ENCODE measurements at regions not wholly inside any gene's neighbourhood (a gene's known extent, or its start where the extent isn't known, plus 50 kb on each side); places are given as distances from the start of the nearest gene placed in this dataset.
"Not testable (repeated sequence)": the region's sequence is repeated elsewhere in the genome, so short reads cannot be mapped to it uniquely, and the experiment has no call there.

- ATAC-seq (no peak), DNase-seq (ENCODE audit: low spot score) (no peak)
Observed at GRCh38 chr17:33986566-33986965, 268.5 kb upstream of the CCL2 start.

DNA sequence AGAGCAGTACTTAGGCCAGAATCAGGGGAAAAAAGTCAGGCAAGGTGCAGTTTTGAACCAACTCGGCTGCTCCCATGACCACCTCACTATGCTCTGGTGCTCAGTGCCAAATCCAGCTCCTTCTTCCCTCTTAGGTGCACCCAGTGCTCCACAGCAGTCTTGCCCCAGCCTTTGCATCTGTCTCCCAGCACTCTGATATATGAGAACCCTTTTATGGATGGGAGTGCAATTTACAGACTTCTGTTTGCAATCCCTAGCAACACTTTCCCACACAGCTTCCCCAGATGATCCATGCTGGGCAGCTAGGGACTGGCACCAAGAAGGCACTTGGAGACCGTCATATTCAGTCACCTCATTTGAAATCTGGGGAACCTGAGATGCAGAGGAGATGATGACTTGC is 267.9 kb upstream of the CCL2 start:
- DNase-seq (ENCODE audit: low spot score) = no peak

GRCh38 chr17:33989361-33990148 is 265.5 kb upstream of the CCL2 start:
- no peak for ATAC-seq

More for the DNA sequence above, 267.9 kb upstream of the CCL2 start:
- ATAC-seq = no peak

DNA sequence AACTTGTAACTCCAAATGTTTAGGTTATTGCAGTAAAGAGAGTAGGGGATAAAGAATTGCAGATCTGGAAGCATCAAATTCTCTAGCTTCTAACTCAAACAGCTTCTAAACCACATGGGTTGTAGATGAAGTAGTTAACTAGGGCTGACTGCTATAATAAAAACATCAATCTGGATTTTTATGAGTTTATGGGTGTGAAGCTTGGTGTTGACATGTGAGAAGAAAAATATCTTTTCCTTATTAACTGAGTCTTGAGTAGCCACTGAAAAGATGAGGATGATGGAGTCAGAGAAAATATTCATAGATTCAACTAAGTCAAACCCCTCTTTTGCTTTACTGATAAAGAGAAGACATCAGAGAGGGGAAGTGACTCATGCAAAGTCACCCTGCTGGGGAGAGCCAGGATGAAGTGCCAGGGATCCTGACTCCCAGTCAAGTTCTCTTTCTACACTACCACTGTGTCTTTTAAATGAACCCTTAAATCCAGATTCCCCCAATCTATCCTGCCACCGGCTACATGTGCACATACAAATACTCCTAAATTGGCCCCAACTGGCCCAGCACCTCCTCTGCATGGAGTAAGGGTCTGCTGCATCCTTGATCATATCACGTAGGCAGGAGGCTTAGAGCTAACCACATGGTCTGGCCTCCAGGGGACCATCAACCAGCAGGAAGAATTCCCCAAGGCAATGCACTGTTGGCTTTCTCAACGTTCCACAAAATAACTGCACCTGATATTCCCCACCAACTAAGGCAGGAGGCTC is 264.0 kb upstream of the CCL2 start:
- DNase-seq (ENCODE audit: low spot score) = no peak
- no peak for ATAC-seq

More at GRCh38 chr17:33989361-33990148, 265.5 kb upstream of the CCL2 start:
- DNase-seq (ENCODE audit: low spot score) = no peak

DNA sequence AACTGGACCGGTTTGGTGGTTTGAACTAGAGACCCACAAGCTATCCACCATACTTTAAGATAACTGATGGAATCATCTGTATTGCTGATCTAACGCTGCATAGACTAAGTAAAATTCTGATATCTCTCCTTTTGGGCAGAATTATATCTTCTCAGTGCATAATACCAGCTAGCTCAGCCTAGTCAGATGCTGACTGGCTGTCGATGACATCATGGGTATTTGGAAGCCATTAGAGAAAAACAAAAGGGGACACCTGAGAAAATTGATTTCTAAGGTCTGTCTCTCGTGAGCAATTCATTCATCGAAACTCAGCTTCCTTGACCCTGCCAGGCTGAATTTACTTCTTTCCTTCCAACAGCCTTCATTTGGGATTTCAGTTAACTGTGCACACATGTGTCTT is 263.0 kb upstream of the CCL2 start:
- DNase-seq (ENCODE audit: low spot score) (no peak), ATAC-seq (no peak)

- ATAC-seq (no peak), DNase-seq (ENCODE audit: low spot score) (no peak)
Observed at GRCh38 chr17:34000639-34001038, 254.4 kb upstream of the CCL2 start.

GRCh38 chr17:34001246-34001645 is 253.8 kb upstream of the CCL2 start:
- ATAC-seq = no peak

DNA sequence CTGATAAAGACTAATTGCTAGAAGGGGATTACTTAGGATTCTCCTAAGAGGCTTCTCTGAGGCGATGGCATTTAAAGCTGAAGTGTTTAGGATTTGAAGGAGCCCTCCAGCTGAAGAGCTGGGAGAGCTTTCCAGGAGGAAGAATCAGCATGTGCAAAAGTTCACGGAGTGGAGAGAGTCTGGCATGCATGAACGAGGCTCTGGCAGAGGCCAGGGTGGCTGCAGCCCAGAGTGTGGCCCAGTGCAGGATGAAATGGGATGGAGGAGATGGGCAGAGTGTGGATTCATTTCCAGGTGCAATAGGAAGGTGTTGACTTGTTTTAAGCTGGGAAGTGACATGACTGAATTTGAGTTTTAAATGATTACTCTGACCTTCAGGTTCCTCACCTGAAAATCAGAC is 249.0 kb upstream of the CCL2 start:
- ATAC-seq = no peak
- no peak for DNase-seq (ENCODE audit: low spot score)

More at GRCh38 chr17:34001246-34001645, 253.8 kb upstream of the CCL2 start:
- DNase-seq (ENCODE audit: low spot score) = no peak

- no peak for ATAC-seq
- DNase-seq (ENCODE audit: low spot score) = no peak
Observed at GRCh38 chr17:34008125-34008524, 247.0 kb upstream of the CCL2 start.

DNA sequence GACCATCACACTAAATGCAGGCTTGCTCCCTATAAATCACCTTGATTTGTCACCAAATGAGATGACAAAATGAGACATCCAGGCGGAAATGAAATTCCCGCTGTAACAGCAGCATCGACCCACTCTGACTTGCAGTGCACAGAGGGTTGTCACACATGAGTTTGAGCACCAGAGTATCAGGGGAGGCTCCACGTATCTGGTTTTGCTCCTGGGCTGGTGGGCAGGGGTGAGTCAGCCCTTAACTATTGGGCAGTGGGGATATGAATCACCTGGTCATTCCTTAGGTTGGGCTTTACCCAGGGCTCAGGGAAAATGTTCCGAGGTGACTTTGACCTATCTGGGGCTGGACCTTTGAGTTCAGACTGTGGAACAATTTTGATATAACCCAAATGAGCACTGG is 245.2 kb upstream of the CCL2 start:
- ATAC-seq = no peak

GRCh38 chr17:34010534-34010933 is 244.6 kb upstream of the CCL2 start:
- no peak for DNase-seq (ENCODE audit: low spot score)
- no peak for ATAC-seq

More for the DNA sequence above, 245.2 kb upstream of the CCL2 start:
- DNase-seq (ENCODE audit: low spot score) = no peak

- no peak for ATAC-seq
Observed at GRCh38 chr17:34011599-34011998, 243.5 kb upstream of the CCL2 start.

GRCh38 chr17:34012709-34013375 is 242.2 kb upstream of the CCL2 start:
- ATAC-seq (no peak), DNase-seq (ENCODE audit: low spot score) (no peak)

More at GRCh38 chr17:34011599-34011998, 243.5 kb upstream of the CCL2 start:
- no peak for DNase-seq (ENCODE audit: low spot score)

GRCh38 chr17:34015253-34015652 is 239.8 kb upstream of the CCL2 start:
- DNase-seq (ENCODE audit: low spot score) (no peak), ATAC-seq (no peak)

DNA sequence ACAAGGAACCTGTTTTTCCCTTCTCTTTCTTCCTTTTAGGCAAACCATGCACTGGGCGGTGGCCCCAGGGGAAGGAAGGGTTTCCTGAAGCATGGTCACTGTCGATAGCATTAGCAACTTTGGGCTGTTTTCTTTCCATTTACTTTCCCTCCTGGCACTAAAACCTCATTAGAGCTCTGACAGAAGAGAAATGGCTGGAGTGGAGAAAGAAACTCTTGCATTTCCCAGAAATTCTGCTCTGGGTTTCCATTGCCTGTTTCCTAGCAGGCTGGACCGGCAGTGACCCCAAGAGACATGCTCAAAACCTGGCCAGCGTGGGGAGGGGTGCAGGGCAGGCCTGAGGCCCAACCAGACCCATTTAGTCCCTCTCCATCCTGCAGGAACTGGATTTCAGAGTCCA is 230.7 kb upstream of the CCL2 start:
- ATAC-seq (no peak), DNase-seq (ENCODE audit: low spot score) (no peak)

GRCh38 chr17:34024806-34025551 is 230.1 kb upstream of the CCL2 start:
- DNase-seq (ENCODE audit: low spot score) (no peak), ATAC-seq (no peak)

DNA sequence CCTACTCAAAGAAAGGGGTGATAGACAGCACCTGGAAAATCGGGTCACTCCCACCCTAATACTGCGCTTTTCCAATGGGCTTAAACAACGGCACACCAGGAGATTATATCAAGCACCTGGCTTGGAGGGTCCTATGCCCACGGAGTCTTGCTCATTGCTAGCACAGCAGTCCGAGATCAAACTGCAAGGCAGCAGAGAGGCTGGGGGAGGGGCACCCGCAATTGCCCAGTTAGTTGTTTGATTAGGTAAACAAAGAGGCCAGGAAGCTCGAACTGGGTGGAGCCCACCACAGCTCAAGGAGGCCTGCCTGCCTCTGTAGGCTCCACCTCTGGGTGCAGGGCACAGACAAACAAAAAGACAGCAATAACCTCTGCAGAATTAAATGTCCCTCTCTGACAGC is 224.5 kb upstream of the CCL2 start:
- not testable (repeated sequence) for ATAC-seq; DNase-seq (ENCODE audit: low spot score)

DNA sequence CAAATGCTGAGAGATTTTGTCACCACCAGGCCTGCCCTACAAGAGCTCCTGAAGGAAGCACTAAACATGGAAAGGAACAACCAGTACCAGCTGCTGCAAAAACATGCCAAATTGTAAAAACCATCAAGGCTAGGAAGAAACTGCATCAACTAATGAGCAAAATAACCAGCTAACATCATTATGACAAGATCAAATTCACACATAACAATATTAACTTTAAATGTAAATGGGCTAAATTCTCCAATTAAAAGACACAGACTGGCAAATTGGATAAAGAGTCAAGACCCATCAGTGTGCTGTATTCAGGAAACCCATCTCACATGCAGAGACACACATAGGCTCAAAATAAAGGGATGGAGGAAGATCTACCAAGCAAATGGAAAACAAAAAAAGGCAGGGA is 222.8 kb upstream of the CCL2 start:
- ATAC-seq; DNase-seq (ENCODE audit: low spot score): not testable (repeated sequence)

GRCh38 chr17:34038786-34039185 is 216.3 kb upstream of the CCL2 start:
- DNase-seq (ENCODE audit: low spot score); ATAC-seq: not testable (repeated sequence)

GRCh38 chr17:34039213-34039612 is 215.9 kb upstream of the CCL2 start:
- ATAC-seq; DNase-seq (ENCODE audit: low spot score): not testable (repeated sequence)

Data from left lobe of liver (tissue), 2 donors.